A673 (cell line): ENCODE measurements at regions not wholly inside any gene's neighbourhood (a gene's known extent, or its start where the extent isn't known, plus 50 kb on each side); places are given as distances from the start of the nearest gene placed in this dataset.
"Not testable (repeated sequence)": the region's sequence is repeated elsewhere in the genome, so short reads cannot be mapped to it uniquely, and the experiment has no call there.

Source experiments
- BruUV-seq: library from RNA; stranded (reverse); fragments of 400-500 nt; replicated peaks from 2 replicates; lab custom pipeline; 2021; lab: Mats Ljungman, UMichigan
- CTCF ChIA-PET: fragments of 300-600 bp; sonication (Branson Sonifier 250); formaldehyde crosslinking; loops from one replicate; lab custom pipeline; 2022; ENCODE audit warnings: antibody characterized with exemption; lab: Charles Lee
- POLR2A ChIA-PET: fragments of 300-600 bp; sonication (Branson Sonifier 250); formaldehyde crosslinking; loops from one replicate; lab custom pipeline; 2022; ENCODE audit warnings: antibody characterized with exemption; ENCODE audit not compliant: low non-redundant PET; lab: Charles Lee
- DNase-seq: peaks from one replicate; pipeline ENCODE4 v3.0.0-alpha.2; 2015; ENCODE audit warnings: low spot score
- H3K27ac ChIP-seq: fragments of 200-600 bp; sonication (generic); 2 replicates; pipeline ENCODE4 v1.5.1; 2016; ENCODE audit warnings: mixed run types, low read depth, mild to moderate bottlenecking, mixed read lengths, antibody characterized with exemption, low read length; ENCODE audit not compliant: poor library complexity, severe bottlenecking
- H3K27me3 ChIP-seq: fragments of 200-600 bp; sonication (generic); replicated peaks from 2 replicates; pipeline ENCODE4 v1.6.1; 2017; ENCODE audit warnings: mixed run types, low read depth, mild to moderate bottlenecking, mixed read lengths, antibody characterized with exemption, low read length; ENCODE audit not compliant: insufficient read depth, poor library complexity
- H3K36me3 ChIP-seq: fragments of 200-600 bp; sonication (generic); 2 replicates; pipeline ENCODE4 v1.6.1; 2016; ENCODE audit warnings: mixed run types, mild to moderate bottlenecking, mixed read lengths, antibody characterized with exemption, low read length; ENCODE audit not compliant: insufficient read depth, poor library complexity, severe bottlenecking
- H3K4me1 ChIP-seq: fragments of 200-600 bp; sonication (generic); 2 replicates; pipeline ENCODE4 v1.6.1; 2017; ENCODE audit warnings: mixed run types, mild to moderate bottlenecking, mixed read lengths, antibody characterized with exemption, low read length; ENCODE audit not compliant: insufficient read depth, poor library complexity, severe bottlenecking
- H3K4me3 ChIP-seq: fragments of 200-600 bp; sonication (generic); 2 replicates; pipeline ENCODE4 v1.5.1; 2016; ENCODE audit warnings: low read depth, mixed run types, mild to moderate bottlenecking, mixed read lengths, low read length; ENCODE audit not compliant: poor library complexity, severe bottlenecking
- H3K9me3 ChIP-seq: fragments of 200-600 bp; sonication (generic); 2 replicates; pipeline ENCODE4 v1.6.1; 2016; ENCODE audit warnings: mixed run types, low read depth, mild to moderate bottlenecking, mixed read lengths, antibody characterized with exemption, low read length; ENCODE audit not compliant: poor library complexity, severe bottlenecking
- CTCF ChIP-seq: fragments of 300-800, 200-600 bp; sonication (generic); conservative IDR thresholded peaks from 2 replicates; pipeline ENCODE4 v1.5.1; 2017; ENCODE audit warnings: low read depth, mild to moderate bottlenecking, antibody characterized with exemption, low read length, moderate library complexity, mixed read lengths
- EZH2 ChIP-seq: fragments of 200-600 bp; sonication (generic); IDR thresholded peaks from 2 replicates; pipeline ENCODE4 v1.6.1; 2017; ENCODE audit warnings: borderline replicate concordance, low read depth, mild to moderate bottlenecking, mixed read lengths, antibody characterized with exemption, low read length; ENCODE audit not compliant: poor library complexity, severe bottlenecking
- intact Hi-C: fragments of 100-400 bp; cut with micrococcal nuclease; formaldehyde crosslinking; loops from one replicate; pipeline ENCODE4 v1.10.0; 2022; ENCODE audit not compliant: unreplicated experiment

GRCh38 chrX:13412208-13412600 is 92.4 kb upstream of the ATXN3L start:
- BruUV-seq = no TSS peak
- DNase-seq = no peak
- Histone ChIP-seq H3K9me3 (no peaks in the 10 kb centered on the region), H3K4me1 (no peaks in the 10 kb centered on the region), H3K4me3 (no peak overlapping the region), H3K27ac (no peak overlapping the region), H3K27me3 (no peaks in the 10 kb centered on the region), H3K36me3 (no peaks in the 10 kb centered on the region)
- TF ChIP-seq CTCF = no peak
- intact Hi-C loops = no loop called here
- CTCF ChIA-PET = no interaction called here
- POLR2A ChIA-PET = no interaction called here

GRCh38 chrX:13411496-13412207 is 91.8 kb upstream of the ATXN3L start:
- no peak overlapping the region for H3K4me3 ChIP-seq
- intact Hi-C loops = no loop called here

DNA sequence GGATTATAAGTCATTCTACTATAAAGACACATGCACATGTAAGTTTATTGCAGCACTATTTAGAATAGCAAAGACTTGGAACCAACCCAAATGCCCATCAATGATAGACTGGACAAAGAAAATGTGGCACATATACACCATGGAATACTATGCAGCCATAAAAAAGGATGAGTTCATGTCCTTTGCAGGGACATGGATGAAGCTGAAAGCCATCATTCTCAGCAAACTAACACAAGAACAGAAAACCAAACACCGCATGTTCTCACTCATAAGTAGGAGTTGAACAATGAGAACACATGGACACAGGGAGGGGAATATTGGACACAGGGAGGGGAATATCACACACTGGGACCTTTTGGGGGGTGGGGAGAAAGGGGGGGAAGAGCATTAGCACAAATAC is 88.7 kb upstream of the ATXN3L start:
- H3K27ac ChIP-seq, H3K4me1 ChIP-seq, H3K36me3 ChIP-seq, CTCF ChIA-PET, intact Hi-C loops, DNase-seq, POLR2A ChIA-PET, BruUV-seq, H3K27me3 ChIP-seq, H3K4me3 ChIP-seq, H3K9me3 ChIP-seq: not testable (repeated sequence)

More at GRCh38 chrX:13411496-13412207, 91.8 kb upstream of the ATXN3L start:
- ChIA-PET POLR2A (no interaction called here), CTCF (no interaction called here)
- no peak for DNase-seq
- Histone ChIP-seq H3K4me1 (no peaks in the 10 kb centered on the region), H3K36me3 (no peaks in the 10 kb centered on the region), H3K9me3 (no peaks in the 10 kb centered on the region), H3K27me3 (no peaks in the 10 kb centered on the region), H3K27ac (no peak overlapping the region)
- TF ChIP-seq CTCF = no peak
- no peak for TF ChIP-seq EZH2
- BruUV-seq = no TSS peak

DNA sequence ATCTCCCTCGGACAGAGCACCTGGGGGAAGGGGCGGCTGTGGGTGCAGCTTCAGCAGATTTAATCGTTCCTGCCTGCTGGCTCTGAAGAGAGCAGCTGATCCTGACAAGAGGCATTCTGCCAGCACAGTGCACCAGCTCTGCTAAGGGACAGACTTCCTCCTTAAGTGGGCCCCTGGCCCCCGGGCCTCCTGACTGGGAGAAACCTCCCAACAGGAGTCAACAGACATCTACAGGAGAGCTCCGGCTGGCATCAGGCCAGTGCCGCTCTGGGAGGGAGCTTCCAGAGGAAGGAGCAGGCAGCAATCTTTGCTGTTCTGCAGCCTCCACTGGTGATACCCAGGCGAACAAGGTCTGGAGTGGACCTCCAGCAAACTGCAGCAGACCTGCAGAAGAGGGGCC is 84.9 kb upstream of the ATXN3L start:
- BruUV-seq, H3K4me1 ChIP-seq, H3K27me3 ChIP-seq, DNase-seq, H3K4me3 ChIP-seq, H3K36me3 ChIP-seq, CTCF ChIA-PET, POLR2A ChIA-PET, H3K9me3 ChIP-seq, intact Hi-C loops, H3K27ac ChIP-seq: not testable (repeated sequence)
